Aorta (tissue), 5 donors: ENCODE measurements at regions not wholly inside any gene's neighbourhood (a gene's known extent, or its start where the extent isn't known, plus 50 kb on each side); places are given as distances from the start of the nearest gene placed in this dataset.
"Not testable (repeated sequence)": the region's sequence is repeated elsewhere in the genome, so short reads cannot be mapped to it uniquely, and the experiment has no call there.

Source experiments
- ATAC-seq: fragments of 200-7000 bp; cut with Tn5 transposase; one replicate; pipeline ENCODE4 v1.9.1; 2022; ENCODE audit warnings: moderate library complexity; ENCODE audit not compliant: low FRiP score
- DNase-seq, 2 donors: peaks; one replicate each; pipeline ENCODE4 v3.0.0-alpha.2; 2020
- H3K27ac ChIP-seq, 2 donors: one replicate each; pipeline ENCODE4 v1.5.1; 2013; ENCODE audit warnings: low read length in 2 of 2, mild to moderate bottlenecking in 2 of 2, moderate library complexity in 2 of 2, control low read depth in 1 of 2, inconsistent platforms in 1 of 2, low read depth in 1 of 2
- H3K27me3 ChIP-seq, 2 donors: one replicate each; pipeline ENCODE4 v1.6.1; 2013; ENCODE audit warnings: control low read depth in 1 of 2, low read length in 1 of 2, mild to moderate bottlenecking in 1 of 2, moderate library complexity in 1 of 2; ENCODE audit not compliant: insufficient read depth in 2 of 2, control insufficient read depth in 1 of 2
- H3K36me3 ChIP-seq, 2 donors: one replicate each; pipeline ENCODE4 v1.6.1; 2013; ENCODE audit warnings: control low read depth in 1 of 2, low read length in 1 of 2, mild to moderate bottlenecking in 1 of 2; ENCODE audit not compliant: insufficient read depth in 2 of 2, control insufficient read depth in 1 of 2
- H3K4me1 ChIP-seq, 2 donors: one replicate each; pipeline ENCODE4 v1.6.1; 2013; ENCODE audit warnings: low read length in 2 of 2, control low read depth in 1 of 2, mild to moderate bottlenecking in 1 of 2, moderate library complexity in 1 of 2; ENCODE audit not compliant: insufficient read depth in 2 of 2, control insufficient read depth in 1 of 2
- H3K4me3 ChIP-seq, 2 donors: one replicate each; pipeline ENCODE4 v1.5.1; 2013; ENCODE audit warnings: low read length in 2 of 2, control low read depth in 1 of 2, mild to moderate bottlenecking in 1 of 2
- H3K9me3 ChIP-seq: one replicate; pipeline ENCODE4 v1.6.1; 2013; ENCODE audit warnings: mild to moderate bottlenecking, low read length; ENCODE audit not compliant: control insufficient read depth
- WGBS, 2 donors: extraction: QIAGEN DNeasy Blood & Tissue Kit; methylation state at CpG; one replicate each; pipeline ENCODE4 v1.1.7; 2013; 5-methylcytosine and 5-hydroxymethylcytosine counted together
- intact Hi-C, 2 donors: fragments of 100-400 bp; cut with DNase I; formaldehyde crosslinking; loops; one replicate each; pipeline versions ENCODE4 v1.14.2 to v1.15.0; 2022
- donor health status: healthy with polysubstance abuse.
- donor health status: Bipolar disorder and iron deficiency.
- donor health status: DM: no; HTN: no; CAD: no.
- donor health status: DM: no; HTN: no; CAD: no.
- donor health status: DM: yes; HTN: yes; CAD: no.

DNA sequence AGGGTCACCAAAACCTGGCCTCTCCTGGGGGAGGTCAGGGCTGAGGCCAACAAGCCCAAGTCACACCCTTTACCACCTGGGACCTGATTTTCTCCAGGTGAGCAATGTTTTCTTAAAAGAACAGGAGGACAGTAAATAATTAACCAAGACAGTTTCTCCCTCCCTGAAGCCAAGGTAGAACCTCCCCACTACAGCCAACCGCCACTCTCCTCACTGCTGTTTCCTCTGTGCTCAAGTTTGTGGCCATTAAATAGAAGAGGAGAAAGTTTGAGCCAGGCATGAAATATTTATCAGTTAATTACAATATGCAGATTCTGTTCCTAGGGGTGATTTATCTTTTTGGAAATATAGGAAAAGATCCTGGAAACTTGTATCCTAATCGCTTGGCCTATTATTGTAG lies 150.6 kb upstream of the ANKRD20A1 start:
- H3K9me3 ChIP-seq, H3K4me1 ChIP-seq, H3K27me3 ChIP-seq, intact Hi-C loops, ATAC-seq, H3K36me3 ChIP-seq, DNase-seq, H3K27ac ChIP-seq, H3K4me3 ChIP-seq: not testable (repeated sequence)
- 86 to 100% methylated on average over 1 of the region's 2 CpGs for WGBS, 2 donors

DNA sequence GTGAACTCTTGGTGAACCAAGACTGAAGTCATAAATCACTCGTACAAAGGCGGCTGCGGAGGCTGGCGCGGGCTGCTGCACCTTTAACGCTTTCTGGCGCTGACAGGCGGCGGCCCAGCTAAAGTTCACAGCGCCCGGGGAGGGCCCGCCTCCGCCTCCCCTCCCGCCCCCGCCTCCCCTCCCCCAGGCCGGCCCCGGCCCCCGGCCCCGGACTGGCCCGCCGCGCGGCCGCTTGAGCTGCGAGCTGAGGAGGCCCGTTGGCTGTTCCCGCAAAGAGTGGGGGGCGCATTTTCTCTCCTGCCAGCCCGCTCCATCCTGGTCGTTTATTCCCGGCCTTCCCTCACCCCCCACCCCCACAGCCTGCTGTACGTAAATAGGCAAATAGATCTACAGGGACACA lies 147.3 kb upstream of the ANKRD20A1 start:
- peak in 1 of 2 donors; percentile 31 for DNase-seq
- intact Hi-C loops, result not testable (repeated sequence)

DNA sequence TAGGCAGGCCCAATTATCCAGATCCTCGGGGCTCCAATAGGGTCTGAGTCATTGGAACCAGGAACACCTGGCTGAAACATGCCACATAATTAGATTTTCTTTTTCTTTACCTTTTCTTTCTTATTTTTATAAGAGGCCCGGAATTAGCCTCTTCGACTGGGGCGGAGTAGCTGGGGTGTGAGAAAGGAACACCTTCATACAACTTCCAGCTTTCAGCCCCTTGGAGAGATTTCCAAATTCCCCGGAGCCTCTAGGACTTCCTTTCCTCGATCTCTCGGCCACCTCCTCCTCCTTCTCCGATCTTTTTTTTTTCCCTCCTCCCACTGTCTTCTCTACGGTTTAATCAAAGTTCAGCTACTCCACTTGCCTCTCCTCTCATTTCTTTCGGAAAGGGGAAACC lies 146.8 kb upstream of the ANKRD20A1 start:
- WGBS, 2 donors, result 68 to 75% methylated on average over 7 to 8 of the region's 10 CpGs
- H3K9me3 ChIP-seq, H3K36me3 ChIP-seq, ATAC-seq, intact Hi-C loops, H3K4me3 ChIP-seq, H3K27me3 ChIP-seq, H3K4me1 ChIP-seq, H3K27ac ChIP-seq: not testable (repeated sequence)
- peak in 1 of 2 donors; percentile 2 for DNase-seq

More for the DNA sequence above, 147.3 kb upstream of the ANKRD20A1 start:
- ATAC-seq, H3K9me3 ChIP-seq, H3K27me3 ChIP-seq, H3K36me3 ChIP-seq, H3K27ac ChIP-seq, H3K4me1 ChIP-seq, H3K4me3 ChIP-seq: not testable (repeated sequence)
- WGBS, 2 donors, result 6% methylated on average over 13 of the region's 32 CpGs; no CpG with 5 or more reads in 1 of the 2 donors

DNA sequence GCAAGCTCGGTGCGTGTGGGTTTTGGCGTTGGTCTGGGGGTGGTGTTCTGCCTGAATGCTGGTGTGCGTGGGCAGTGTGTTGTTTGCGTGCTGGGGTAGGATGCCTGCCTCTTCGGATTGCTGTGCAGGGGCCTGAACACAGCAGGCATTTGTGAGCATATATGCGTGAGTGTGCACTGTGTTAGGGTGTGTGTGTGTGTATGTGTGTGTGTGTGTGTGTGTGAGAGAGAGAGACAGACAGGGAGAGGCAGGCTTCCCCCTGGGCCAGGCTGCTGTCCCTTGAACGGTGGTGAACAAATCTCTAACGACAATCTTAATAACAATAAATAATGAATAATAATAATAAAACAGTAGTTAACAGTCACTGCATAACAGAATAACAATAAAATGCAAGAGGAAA lies 145.8 kb upstream of the ANKRD20A1 start:
- H3K9me3 ChIP-seq, H3K4me1 ChIP-seq, H3K36me3 ChIP-seq, H3K27ac ChIP-seq, DNase-seq, ATAC-seq, intact Hi-C loops, H3K4me3 ChIP-seq, H3K27me3 ChIP-seq: not testable (repeated sequence)
- 68 to 72% methylated on average over 2 to 3 of the region's 9 CpGs for WGBS, 2 donors

DNA sequence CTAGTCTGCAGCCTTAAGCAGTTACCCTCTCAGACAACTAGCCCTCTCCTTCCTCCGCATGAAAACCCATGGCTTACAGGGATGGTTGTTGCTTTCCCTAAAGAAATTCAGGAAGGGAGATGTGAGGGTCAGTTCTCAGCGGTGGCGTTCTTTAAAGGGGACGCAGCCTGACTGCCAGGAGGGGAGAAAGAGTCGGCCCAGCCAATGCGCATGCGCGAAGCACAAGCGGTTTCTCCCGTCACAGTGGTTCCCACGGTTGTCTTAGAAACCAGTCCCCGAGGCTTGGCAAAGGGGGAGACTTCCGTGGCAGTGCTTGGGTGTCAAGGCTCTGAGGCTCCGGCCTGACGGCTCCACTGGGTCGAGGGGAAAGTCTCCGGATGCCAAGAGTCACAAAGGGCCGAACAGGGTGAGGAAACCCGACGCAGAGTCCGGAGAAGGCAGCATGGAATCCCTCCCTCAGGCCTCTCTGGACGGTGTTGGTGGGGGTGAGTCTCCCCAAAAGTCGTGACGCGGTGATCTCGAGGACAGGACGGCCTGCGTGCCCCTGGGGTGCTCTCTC lies 140.8 kb upstream of the ANKRD20A1 start:
- H3K9me3 ChIP-seq, H3K27me3 ChIP-seq, H3K36me3 ChIP-seq, intact Hi-C loops, ATAC-seq, H3K4me1 ChIP-seq, H3K4me3 ChIP-seq, H3K27ac ChIP-seq: not testable (repeated sequence)
- DNase-seq, result peak; percentile 50 to 87
- WGBS, 2 donors, result 3 to 13% methylated on average over 10 of the region's 28 CpGs

DNA sequence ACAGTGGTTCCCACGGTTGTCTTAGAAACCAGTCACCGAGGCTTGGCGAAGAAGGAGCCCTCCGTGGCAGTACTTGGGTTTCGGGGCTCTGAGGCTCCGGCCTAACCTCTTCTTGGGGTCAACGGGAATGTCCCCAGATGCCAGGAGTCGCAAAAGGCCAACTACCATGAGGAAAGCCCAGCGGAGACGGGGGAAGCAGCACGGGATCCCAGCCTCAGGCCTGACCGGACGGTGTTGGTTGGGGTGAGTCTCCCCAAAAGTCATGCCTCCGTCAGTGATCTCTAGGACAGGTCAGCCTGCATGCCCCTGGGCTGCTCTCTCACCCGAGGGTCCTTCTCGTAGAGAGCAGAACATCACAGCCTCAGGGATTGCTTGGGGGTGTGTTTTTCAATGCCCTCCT lies 138.2 kb upstream of the ANKRD20A1 start:
- H3K36me3 ChIP-seq, H3K27me3 ChIP-seq, intact Hi-C loops, H3K4me1 ChIP-seq, H3K27ac ChIP-seq, H3K9me3 ChIP-seq, ATAC-seq, H3K4me3 ChIP-seq: not testable (repeated sequence)
- peak; percentile 40 to 51 for DNase-seq
- WGBS, 2 donors, result 78 to 79% methylated on average over 15 of the region's 16 CpGs

DNA sequence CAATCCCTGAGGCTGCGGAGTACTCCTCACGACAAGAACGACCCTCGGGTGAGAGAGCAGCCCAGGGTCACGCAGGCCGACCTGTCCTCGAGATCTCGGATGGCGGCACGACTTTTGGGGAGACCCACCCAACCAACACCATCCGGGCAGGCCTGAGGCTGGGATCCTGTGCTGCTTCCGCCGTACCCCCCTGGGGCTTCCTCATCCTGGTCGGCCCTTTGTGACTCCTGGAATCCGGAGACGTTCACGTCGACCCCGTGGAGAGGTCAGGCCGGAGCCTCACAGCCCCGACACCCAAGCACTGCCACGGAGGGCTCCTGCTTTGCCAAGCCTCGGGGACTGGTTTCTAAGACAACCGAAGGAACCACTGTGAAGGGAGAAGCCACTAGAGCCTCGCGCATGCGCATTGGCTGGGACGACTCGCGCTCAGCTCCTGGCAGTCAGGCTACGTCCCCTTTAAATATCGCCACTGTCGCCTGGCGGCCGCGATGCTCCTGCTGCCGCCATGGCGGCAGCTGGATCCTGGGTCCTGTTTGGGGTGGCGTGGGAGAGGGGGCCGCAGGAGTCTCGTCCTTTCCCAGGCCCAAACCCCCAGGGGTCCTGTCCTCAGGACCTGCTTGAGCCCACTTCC lies 136.2 kb upstream of the ANKRD20A1 start:
- H3K36me3 ChIP-seq, intact Hi-C loops, DNase-seq, H3K27ac ChIP-seq, H3K4me3 ChIP-seq, H3K9me3 ChIP-seq, H3K27me3 ChIP-seq, H3K4me1 ChIP-seq: not testable (repeated sequence)
- WGBS, 2 donors, result no CpG with 5 or more reads among the region's 41 CpGs
- peak; percentile 94 for ATAC-seq

DNA sequence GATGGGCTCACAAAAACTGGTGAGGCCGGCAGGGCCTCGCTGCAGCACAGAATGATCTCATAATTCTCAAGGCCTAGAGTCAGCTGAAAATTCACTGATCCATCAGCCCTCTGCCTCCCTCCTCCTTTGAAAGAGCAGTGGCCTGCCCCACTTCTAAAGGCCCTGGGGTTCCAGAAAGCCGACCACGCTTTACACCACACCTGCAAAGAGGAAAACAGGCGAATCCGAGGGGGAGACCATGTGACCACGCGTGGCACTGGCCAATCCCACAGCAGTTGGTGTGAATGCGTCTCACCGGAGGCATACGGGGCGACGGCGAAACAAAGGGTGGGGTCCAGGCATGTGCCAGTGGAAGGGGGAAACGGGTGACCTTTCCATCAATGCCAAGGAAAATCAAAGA lies 135.5 kb upstream of the ANKRD20A1 start:
- 0% methylated on average over 2 to 6 of the region's 15 CpGs for WGBS, 2 donors
- DNase-seq, result peak; percentile 15 to 37
- H3K27ac ChIP-seq, H3K27me3 ChIP-seq, H3K4me1 ChIP-seq, intact Hi-C loops, H3K36me3 ChIP-seq, H3K9me3 ChIP-seq, H3K4me3 ChIP-seq: not testable (repeated sequence)
- ATAC-seq, result peak; percentile 50

DNA sequence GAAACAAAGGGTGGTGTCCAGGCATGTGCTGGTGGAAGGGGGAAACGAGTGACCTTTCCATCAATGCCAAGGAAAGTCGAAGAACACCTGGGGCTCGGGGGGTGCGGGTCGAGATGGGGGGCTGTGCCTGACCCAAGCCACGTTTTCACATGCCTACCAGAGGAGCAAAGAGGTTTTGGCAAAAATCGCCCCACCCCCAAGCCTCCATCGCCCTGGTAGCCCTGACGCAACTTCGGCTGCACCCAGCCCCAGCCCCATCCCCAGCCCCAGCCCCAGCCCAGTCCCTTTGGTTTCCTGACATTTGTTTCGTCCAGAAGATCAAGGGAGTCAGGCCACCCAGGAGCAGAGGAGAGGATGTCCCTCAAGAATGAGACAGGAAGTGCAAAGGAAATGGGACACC lies 133.8 kb upstream of the ANKRD20A1 start:
- H3K4me3 ChIP-seq, H3K27ac ChIP-seq, H3K36me3 ChIP-seq, H3K9me3 ChIP-seq, H3K27me3 ChIP-seq, H3K4me1 ChIP-seq, intact Hi-C loops: not testable (repeated sequence)
- 26 to 50% methylated on average over 4 to 7 of the region's 11 CpGs for WGBS, 2 donors
- ATAC-seq (peak; percentile 77), DNase-seq (peak; percentile 58 to 74)
